ENCODE measurements at regions not wholly inside any gene's neighbourhood (a gene's known extent, or its start where the extent isn't known, plus 50 kb on each side); places are given as distances from the start of the nearest gene placed in this dataset.

DNA sequence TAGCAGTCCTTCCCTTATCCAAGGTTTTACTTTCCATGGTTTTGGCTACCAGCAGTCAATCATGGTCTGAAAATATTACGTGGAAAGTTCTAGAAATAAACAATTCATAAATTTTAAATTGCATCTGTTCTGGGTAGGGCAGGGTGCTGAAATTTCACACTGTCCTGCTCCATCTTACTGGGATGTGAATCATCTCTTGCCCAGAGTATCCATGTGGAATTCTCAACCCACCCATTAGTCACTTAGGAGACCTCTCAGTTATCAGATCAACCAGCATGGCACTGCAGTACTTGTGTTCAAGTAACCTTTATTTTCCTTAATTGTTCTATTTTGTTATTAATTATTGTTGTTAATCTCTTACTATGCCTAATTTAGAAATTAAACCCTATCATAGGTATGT, 202.8 kb upstream of the CPHXL start:
- TF ChIP-seq, protein P1, sequence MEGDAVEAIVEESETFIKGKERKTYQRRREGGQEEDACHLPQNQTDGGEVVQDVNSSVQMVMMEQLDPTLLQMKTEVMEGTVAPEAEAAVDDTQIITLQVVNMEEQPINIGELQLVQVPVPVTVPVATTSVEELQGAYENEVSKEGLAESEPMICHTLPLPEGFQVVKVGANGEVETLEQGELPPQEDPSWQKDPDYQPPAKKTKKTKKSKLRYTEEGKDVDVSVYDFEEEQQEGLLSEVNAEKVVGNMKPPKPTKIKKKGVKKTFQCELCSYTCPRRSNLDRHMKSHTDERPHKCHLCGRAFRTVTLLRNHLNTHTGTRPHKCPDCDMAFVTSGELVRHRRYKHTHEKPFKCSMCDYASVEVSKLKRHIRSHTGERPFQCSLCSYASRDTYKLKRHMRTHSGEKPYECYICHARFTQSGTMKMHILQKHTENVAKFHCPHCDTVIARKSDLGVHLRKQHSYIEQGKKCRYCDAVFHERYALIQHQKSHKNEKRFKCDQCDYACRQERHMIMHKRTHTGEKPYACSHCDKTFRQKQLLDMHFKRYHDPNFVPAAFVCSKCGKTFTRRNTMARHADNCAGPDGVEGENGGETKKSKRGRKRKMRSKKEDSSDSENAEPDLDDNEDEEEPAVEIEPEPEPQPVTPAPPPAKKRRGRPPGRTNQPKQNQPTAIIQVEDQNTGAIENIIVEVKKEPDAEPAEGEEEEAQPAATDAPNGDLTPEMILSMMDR (IDR thresholded peaks at IDR 0.05), result no peak
- no peak for TF ChIP-seq POLR2A (IDR thresholded peaks at IDR 0.05)
